ENCODE measurements at regions not wholly inside any gene's neighbourhood (a gene's known extent, or its start where the extent isn't known, plus 50 kb on each side); places are given as distances from the start of the nearest gene placed in this dataset.

DNA sequence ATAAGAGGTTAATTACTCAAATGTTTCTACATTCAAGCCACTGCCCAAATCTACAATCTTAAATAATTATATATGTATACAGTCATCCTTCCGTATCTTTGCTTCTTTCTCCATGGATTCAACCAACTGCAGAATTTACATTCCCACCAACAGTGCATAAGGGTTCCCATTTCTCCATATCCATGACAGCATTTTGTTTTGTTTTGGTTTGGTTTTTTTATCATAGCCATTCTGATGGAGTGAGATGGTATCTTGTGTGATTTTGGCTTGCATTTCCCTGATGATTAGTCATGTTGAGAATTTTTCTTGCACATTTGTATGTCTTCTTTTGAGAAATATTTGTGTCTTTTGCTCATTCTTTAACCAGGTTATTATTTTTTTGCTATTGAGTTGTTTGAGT lies 198.5 kb downstream of the C6orf118 start:
- Histone ChIP-seq H3K4me1 (ENCODE audit: control insufficient read depth in 1 of 2, insufficient read depth in 2 of 2, low read length in 2 of 2) (no peaks in the 10 kb centered on the region), H3K4me2 (ENCODE audit: low read length) (no peak overlapping the region), H3K27me3 (ENCODE audit: insufficient read depth, low read length) (no peaks in the 10 kb centered on the region), H4K20me1 (ENCODE audit: insufficient read depth) (no peaks in the 10 kb centered on the region), H3K9me3 (ENCODE audit: control insufficient read depth in 1 of 2, insufficient read depth in 1 of 2, low read depth in 1 of 2, low read length in 2 of 2) (peaks cover 0 to 3% of the 10 kb centered on the region in 2 experiments; a peak in 2 of 4 replicates), H2AFZ (ENCODE audit: low read depth, low read length, poor library complexity, severe bottlenecking) (no peak overlapping the region), H3K9me2 (ENCODE audit: insufficient read depth) (no peaks in the 10 kb centered on the region), H3K27ac (ENCODE audit: low read depth, low read length) (no peak overlapping the region), H3K9ac (ENCODE audit: low read length) (no peak overlapping the region), H3K4me3 (replicated peaks in 1 of 2; ENCODE audit: low read depth in 1 of 2, low read length in 2 of 2) (no peak overlapping the region), H3K79me2 (ENCODE audit: insufficient read depth, low read length) (no peaks in the 10 kb centered on the region), H3K36me3 (ENCODE audit: control insufficient read depth in 1 of 2, insufficient read depth in 2 of 2, low read length in 2 of 2) (no peaks in the 10 kb centered on the region)
- intact Hi-C loops (cut with micrococcal nuclease), result no loop called here
- CTCF ChIA-PET, result no interaction called here
- DNase-seq (ENCODE audit: low read depth, low spot score), result no peak
- POLR2A ChIA-PET, result no interaction called here
- RAD21 ChIA-PET (ENCODE audit: low non-redundant PET in 1 of 2, low total read pairs in 2 of 2, uncharacterized antibody in 2 of 2, unreplicated experiment in 2 of 2), result no interaction called here
- TF ChIP-seq, protein P1, sequence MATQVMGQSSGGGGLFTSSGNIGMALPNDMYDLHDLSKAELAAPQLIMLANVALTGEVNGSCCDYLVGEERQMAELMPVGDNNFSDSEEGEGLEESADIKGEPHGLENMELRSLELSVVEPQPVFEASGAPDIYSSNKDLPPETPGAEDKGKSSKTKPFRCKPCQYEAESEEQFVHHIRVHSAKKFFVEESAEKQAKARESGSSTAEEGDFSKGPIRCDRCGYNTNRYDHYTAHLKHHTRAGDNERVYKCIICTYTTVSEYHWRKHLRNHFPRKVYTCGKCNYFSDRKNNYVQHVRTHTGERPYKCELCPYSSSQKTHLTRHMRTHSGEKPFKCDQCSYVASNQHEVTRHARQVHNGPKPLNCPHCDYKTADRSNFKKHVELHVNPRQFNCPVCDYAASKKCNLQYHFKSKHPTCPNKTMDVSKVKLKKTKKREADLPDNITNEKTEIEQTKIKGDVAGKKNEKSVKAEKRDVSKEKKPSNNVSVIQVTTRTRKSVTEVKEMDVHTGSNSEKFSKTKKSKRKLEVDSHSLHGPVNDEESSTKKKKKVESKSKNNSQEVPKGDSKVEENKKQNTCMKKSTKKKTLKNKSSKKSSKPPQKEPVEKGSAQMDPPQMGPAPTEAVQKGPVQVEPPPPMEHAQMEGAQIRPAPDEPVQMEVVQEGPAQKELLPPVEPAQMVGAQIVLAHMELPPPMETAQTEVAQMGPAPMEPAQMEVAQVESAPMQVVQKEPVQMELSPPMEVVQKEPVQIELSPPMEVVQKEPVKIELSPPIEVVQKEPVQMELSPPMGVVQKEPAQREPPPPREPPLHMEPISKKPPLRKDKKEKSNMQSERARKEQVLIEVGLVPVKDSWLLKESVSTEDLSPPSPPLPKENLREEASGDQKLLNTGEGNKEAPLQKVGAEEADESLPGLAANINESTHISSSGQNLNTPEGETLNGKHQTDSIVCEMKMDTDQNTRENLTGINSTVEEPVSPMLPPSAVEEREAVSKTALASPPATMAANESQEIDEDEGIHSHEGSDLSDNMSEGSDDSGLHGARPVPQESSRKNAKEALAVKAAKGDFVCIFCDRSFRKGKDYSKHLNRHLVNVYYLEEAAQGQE (IDR thresholded peaks at IDR 0.05; ENCODE audit: low read depth), result no peak
- no TSS peak for BruUV-seq (replicated peaks)
- ATAC-seq, result no peak

DNA sequence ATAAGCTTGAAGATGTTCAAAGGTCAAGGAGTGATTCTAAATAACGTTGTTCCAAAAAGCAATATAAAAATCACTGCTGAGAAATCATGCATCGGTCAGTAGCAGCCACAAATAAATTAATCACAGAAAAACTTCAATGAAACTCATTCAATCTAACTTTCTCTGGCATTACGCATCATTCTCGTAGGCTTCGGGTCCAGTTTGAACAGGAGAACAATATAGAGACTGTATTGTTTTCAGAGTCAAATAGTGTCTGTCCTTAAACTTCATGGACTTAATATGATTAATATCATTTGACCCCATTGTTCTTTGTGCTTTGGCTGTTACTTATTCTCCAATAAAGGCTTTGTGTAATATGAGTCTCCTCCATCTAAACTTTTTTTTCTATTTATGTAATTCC lies 200.4 kb downstream of the C6orf118 start:
- no TSS peak for BruUV-seq (replicated peaks)
- Histone ChIP-seq H3K4me3 (replicated peaks in 1 of 2; ENCODE audit: low read depth in 1 of 2, low read length in 2 of 2) (no peak overlapping the region), H3K9me2 (ENCODE audit: insufficient read depth) (no peaks in the 10 kb centered on the region), H4K20me1 (ENCODE audit: insufficient read depth) (no peaks in the 10 kb centered on the region), H3K27me3 (ENCODE audit: insufficient read depth, low read length) (no peaks in the 10 kb centered on the region), H3K4me1 (ENCODE audit: control insufficient read depth in 1 of 2, insufficient read depth in 2 of 2, low read length in 2 of 2) (no peaks in the 10 kb centered on the region), H3K9ac (ENCODE audit: low read length) (no peak overlapping the region), H3K9me3 (ENCODE audit: control insufficient read depth in 1 of 2, insufficient read depth in 1 of 2, low read depth in 1 of 2, low read length in 2 of 2) (no peaks in the 10 kb centered on the region; a peak in 1 of 4 replicates), H3K79me2 (ENCODE audit: insufficient read depth, low read length) (no peaks in the 10 kb centered on the region), H3K4me2 (ENCODE audit: low read length) (no peak overlapping the region), H3K27ac (ENCODE audit: low read depth, low read length) (no peak overlapping the region), H3K36me3 (ENCODE audit: control insufficient read depth in 1 of 2, insufficient read depth in 2 of 2, low read length in 2 of 2) (no peaks in the 10 kb centered on the region), H2AFZ (ENCODE audit: low read depth, low read length, poor library complexity, severe bottlenecking) (no peak overlapping the region)
- CTCF ChIA-PET, result no interaction called here
- no peak for ATAC-seq
- POLR2A ChIA-PET, result no interaction called here
- intact Hi-C loops (cut with micrococcal nuclease), result no loop called here
- RAD21 ChIA-PET (ENCODE audit: low non-redundant PET in 1 of 2, low total read pairs in 2 of 2, uncharacterized antibody in 2 of 2, unreplicated experiment in 2 of 2), result no interaction called here
- DNase-seq (ENCODE audit: low read depth, low spot score), result no peak
- TF ChIP-seq, protein P2, sequence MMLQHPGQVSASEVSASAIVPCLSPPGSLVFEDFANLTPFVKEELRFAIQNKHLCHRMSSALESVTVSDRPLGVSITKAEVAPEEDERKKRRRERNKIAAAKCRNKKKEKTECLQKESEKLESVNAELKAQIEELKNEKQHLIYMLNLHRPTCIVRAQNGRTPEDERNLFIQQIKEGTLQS (IDR thresholded peaks at IDR 0.05), result no peak
- TF ChIP-seq YY1 (IDR thresholded peaks at IDR 0.05; ENCODE audit: extremely low read depth, insufficient replicate concordance, low read depth, low read length) (no peak), JUND (IDR thresholded peaks at IDR 0.05) (no peak)
